ENCODE measurements at regions not wholly inside any gene's neighbourhood (a gene's known extent, or its start where the extent isn't known, plus 50 kb on each side); places are given as distances from the start of the nearest gene placed in this dataset.

- TF ChIP-seq POLR2A (IDR thresholded peaks at IDR 0.05), result no peak
- TF ChIP-seq CTCF (IDR thresholded peaks at IDR 0.05), result no peak
Observed at GRCh38 chr13:57946361-57946760, 314.8 kb downstream of the PCDH17 start.

Data from Peyer's patch (tissue), 4 donors.